ENCODE measurements at regions not wholly inside any gene's neighbourhood (a gene's known extent, or its start where the extent isn't known, plus 50 kb on each side); places are given as distances from the start of the nearest gene placed in this dataset.

DNA sequence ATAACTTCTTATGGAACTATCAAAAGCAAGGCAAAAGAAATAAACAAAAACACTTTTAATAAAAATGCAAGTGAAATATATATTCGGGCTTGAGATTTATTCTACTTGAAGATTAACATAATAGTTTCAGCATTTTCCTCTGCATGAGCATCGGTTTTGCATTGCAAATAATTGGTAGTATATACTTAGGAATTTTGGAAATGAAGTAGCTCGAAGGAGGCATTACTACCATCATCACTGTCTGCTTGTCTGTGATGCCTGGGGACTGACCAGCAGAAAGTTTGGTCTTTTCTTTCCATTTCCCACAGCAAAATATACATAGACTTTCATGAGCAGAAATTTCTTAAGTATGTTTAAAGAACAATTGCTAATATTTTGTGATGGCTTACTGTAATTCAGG, 570.7 kb downstream of the HTR1B start:
- Mint-ChIP-seq H3K4me1 (ENCODE audit: low read depth, unreplicated experiment) (no peaks in the 10 kb centered on the region), H3K4me3 (ENCODE audit: low read depth, unreplicated experiment) (no peak overlapping the region), H3K27ac (ENCODE audit: unreplicated experiment) (no peak overlapping the region), H3K36me3 (ENCODE audit: insufficient read depth, unreplicated experiment) (no peaks in the 10 kb centered on the region), H3K9me3 (ENCODE audit: low read depth, unreplicated experiment) (peaks cover 3% of the 10 kb centered on the region), H3K27me3 (ENCODE audit: unreplicated experiment) (no peaks in the 10 kb centered on the region)
- DNase-seq, result no peak
- intact Hi-C loops (cut with micrococcal nuclease; ENCODE audit: unreplicated experiment), result no loop called here
- CTCF ChIA-PET, result no interaction called here
- no TSS peak for BruUV-seq (replicated peaks)
- TF ChIP-seq CTCF (IDR thresholded peaks at IDR 0.05; ENCODE audit: unreplicated experiment), result no peak

- DNase-seq, result no peak
- H3K27me3 Mint-ChIP-seq (ENCODE audit: unreplicated experiment), result no peaks in the 10 kb centered on the region
- no peak for TF ChIP-seq CTCF (IDR thresholded peaks at IDR 0.05; ENCODE audit: unreplicated experiment)
- intact Hi-C loops (cut with micrococcal nuclease; ENCODE audit: unreplicated experiment), result no loop called here
- BruUV-seq (replicated peaks), result no TSS peak
- H3K4me3 Mint-ChIP-seq (ENCODE audit: low read depth, unreplicated experiment), result no peak overlapping the region
- H3K4me1 Mint-ChIP-seq (ENCODE audit: low read depth, unreplicated experiment), result no peaks in the 10 kb centered on the region
- H3K27ac Mint-ChIP-seq (ENCODE audit: unreplicated experiment), result no peak overlapping the region
- H3K9me3 Mint-ChIP-seq (ENCODE audit: low read depth, unreplicated experiment), result no peaks in the 10 kb centered on the region
- CTCF ChIA-PET, result no interaction called here
- no peaks in the 10 kb centered on the region for H3K36me3 Mint-ChIP-seq (ENCODE audit: insufficient read depth, unreplicated experiment)
Observed at GRCh38 chr6:76888351-76888750, 574.9 kb downstream of the HTR1B start.

DNA sequence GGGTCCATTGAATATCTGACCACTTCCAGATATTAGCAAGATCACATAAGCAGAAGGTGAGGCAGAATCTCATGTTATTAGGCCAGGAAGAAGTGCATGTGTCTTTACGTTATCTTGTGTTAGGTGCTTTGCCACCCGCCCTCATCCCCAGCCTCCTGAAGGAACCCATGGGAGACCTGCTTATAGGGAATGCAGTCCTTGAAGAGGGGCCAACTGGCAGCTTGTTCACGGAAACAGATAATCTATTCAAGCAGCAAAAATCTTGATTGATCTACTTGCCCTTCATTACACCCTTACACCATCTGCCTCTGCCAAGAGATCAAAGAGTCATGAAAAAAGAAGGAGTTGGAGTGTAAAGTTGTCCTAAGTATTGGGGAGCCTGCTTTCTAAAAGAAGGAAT, 576.4 kb downstream of the HTR1B start:
- intact Hi-C loops (cut with micrococcal nuclease; ENCODE audit: unreplicated experiment), result no loop called here
- Mint-ChIP-seq H3K27ac (ENCODE audit: unreplicated experiment) (no peak overlapping the region), H3K9me3 (ENCODE audit: low read depth, unreplicated experiment) (no peaks in the 10 kb centered on the region), H3K4me1 (ENCODE audit: low read depth, unreplicated experiment) (no peaks in the 10 kb centered on the region), H3K4me3 (ENCODE audit: low read depth, unreplicated experiment) (no peak overlapping the region), H3K36me3 (ENCODE audit: insufficient read depth, unreplicated experiment) (no peaks in the 10 kb centered on the region), H3K27me3 (ENCODE audit: unreplicated experiment) (no peaks in the 10 kb centered on the region)
- DNase-seq, result no peak
- CTCF ChIA-PET, result no interaction called here
- TF ChIP-seq CTCF (IDR thresholded peaks at IDR 0.05; ENCODE audit: unreplicated experiment), result no peak
- BruUV-seq (replicated peaks), result no TSS peak

DNA sequence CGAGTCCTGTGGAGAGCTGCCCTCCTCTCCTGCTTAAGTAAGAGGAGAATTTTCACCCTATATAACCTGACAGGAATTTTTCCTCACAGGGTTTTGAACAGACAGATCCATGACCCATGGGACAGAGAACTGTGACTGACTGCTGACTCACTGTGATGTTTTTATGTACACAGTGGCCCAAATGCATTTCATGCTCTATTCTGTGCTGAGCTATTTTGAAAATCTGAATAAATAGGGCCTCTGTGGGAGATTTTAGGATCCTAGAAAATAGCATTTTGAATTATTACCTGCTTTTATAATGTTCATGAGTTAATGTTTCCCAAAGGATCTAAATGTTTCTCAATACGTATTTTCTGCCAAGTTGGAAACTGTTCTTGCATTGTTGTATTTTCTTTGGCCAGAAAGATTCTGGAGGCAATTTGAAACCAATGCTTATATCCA, 577.4 kb downstream of the HTR1B start:
- no peaks in the 10 kb centered on the region for H3K4me1 Mint-ChIP-seq (ENCODE audit: low read depth, unreplicated experiment)
- no TSS peak for BruUV-seq (replicated peaks)
- intact Hi-C loops (cut with micrococcal nuclease; ENCODE audit: unreplicated experiment), result no loop called here
- H3K27me3 Mint-ChIP-seq (ENCODE audit: unreplicated experiment), result no peaks in the 10 kb centered on the region
- TF ChIP-seq CTCF (IDR thresholded peaks at IDR 0.05; ENCODE audit: unreplicated experiment), result no peak
- H3K4me3 Mint-ChIP-seq (ENCODE audit: low read depth, unreplicated experiment), result no peak overlapping the region
- H3K36me3 Mint-ChIP-seq (ENCODE audit: insufficient read depth, unreplicated experiment), result no peaks in the 10 kb centered on the region
- CTCF ChIA-PET, result no interaction called here
- no peaks in the 10 kb centered on the region for H3K9me3 Mint-ChIP-seq (ENCODE audit: low read depth, unreplicated experiment)
- no peak for DNase-seq
- no peak overlapping the region for H3K27ac Mint-ChIP-seq (ENCODE audit: unreplicated experiment)

GRCh38 chr6:76881414-76881813, 581.9 kb downstream of the HTR1B start:
- BruUV-seq (replicated peaks), result no TSS peak
- Mint-ChIP-seq H3K27me3 (ENCODE audit: unreplicated experiment) (no peaks in the 10 kb centered on the region), H3K4me1 (ENCODE audit: low read depth, unreplicated experiment) (no peaks in the 10 kb centered on the region), H3K27ac (ENCODE audit: unreplicated experiment) (no peak overlapping the region), H3K36me3 (ENCODE audit: insufficient read depth, unreplicated experiment) (peaks cover 7% of the 10 kb centered on the region), H3K4me3 (ENCODE audit: low read depth, unreplicated experiment) (no peak overlapping the region), H3K9me3 (ENCODE audit: low read depth, unreplicated experiment) (no peaks in the 10 kb centered on the region)
- intact Hi-C loops (cut with micrococcal nuclease; ENCODE audit: unreplicated experiment), result no loop called here
- DNase-seq, result no peak
- CTCF ChIA-PET, result no interaction called here
- TF ChIP-seq CTCF (IDR thresholded peaks at IDR 0.05; ENCODE audit: unreplicated experiment), result no peak

All from Calu3 (cell line).